ENCODE measurements at regions not wholly inside any gene's neighbourhood (a gene's known extent, or its start where the extent isn't known, plus 50 kb on each side); places are given as distances from the start of the nearest gene placed in this dataset.

- no peak for DNase-seq
- in situ Hi-C loops (cut with MboI; ENCODE audit: low pct_unique_long_range_greater_than_20kb, low sequenced_read_pairs) = no loop called here
Observed at GRCh38 chr17:14866266-14866665, 398.9 kb downstream of the PMP22 start.

GRCh38 chr17:14864127-14864526 lies 401.0 kb downstream of the PMP22 start:
- in situ Hi-C loops (cut with MboI; ENCODE audit: low pct_unique_long_range_greater_than_20kb, low sequenced_read_pairs) = no loop called here
- DNase-seq = no peak

- no peak for DNase-seq
- in situ Hi-C loops (cut with MboI; ENCODE audit: low pct_unique_long_range_greater_than_20kb, low sequenced_read_pairs) = no loop called here
Observed at GRCh38 chr17:14859542-14859941, 405.6 kb downstream of the PMP22 start.

DNA sequence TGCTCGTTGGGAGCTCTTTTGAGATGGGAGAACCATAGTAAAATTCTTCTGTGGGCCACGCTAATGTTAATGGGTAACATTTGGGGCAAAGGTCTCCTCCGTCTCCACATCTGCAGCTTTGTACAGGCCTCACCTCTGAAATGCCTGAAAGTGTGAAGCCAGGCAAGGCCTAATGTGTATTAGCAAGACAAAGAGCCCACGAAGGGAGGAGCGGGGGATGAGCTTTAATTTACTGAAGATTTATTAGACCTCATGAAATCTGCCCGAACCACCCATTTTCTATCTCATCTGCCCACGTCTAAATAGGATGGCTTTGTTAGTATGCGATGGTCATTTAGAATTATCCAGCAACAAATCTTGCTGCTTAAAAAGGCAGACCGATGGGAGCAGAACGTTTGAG lies 408.9 kb downstream of the PMP22 start:
- DNase-seq = no peak
- in situ Hi-C loops (cut with MboI; ENCODE audit: low pct_unique_long_range_greater_than_20kb, low sequenced_read_pairs) = no loop called here

DNA sequence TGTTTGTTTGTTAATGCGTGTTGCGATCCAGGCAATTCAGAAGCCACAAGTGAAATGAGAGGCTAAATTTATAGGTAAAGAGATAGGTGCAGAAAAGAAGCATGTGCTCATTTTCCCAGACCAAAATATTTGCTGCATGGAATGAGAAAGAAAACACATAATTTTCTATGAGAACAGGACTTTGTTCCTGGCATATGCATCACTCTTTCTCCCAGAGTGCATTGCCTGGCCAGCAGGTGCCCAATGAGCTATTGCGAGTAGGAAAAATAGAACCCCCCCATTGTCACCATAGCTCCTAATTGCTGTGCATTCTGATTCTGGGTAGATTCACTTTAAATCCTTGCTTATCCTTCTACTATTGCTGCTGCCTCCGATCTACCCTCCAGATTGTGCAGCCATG lies 410.4 kb downstream of the PMP22 start:
- in situ Hi-C loops (cut with MboI; ENCODE audit: low pct_unique_long_range_greater_than_20kb, low sequenced_read_pairs) = no loop called here
- no peak for DNase-seq

DNA sequence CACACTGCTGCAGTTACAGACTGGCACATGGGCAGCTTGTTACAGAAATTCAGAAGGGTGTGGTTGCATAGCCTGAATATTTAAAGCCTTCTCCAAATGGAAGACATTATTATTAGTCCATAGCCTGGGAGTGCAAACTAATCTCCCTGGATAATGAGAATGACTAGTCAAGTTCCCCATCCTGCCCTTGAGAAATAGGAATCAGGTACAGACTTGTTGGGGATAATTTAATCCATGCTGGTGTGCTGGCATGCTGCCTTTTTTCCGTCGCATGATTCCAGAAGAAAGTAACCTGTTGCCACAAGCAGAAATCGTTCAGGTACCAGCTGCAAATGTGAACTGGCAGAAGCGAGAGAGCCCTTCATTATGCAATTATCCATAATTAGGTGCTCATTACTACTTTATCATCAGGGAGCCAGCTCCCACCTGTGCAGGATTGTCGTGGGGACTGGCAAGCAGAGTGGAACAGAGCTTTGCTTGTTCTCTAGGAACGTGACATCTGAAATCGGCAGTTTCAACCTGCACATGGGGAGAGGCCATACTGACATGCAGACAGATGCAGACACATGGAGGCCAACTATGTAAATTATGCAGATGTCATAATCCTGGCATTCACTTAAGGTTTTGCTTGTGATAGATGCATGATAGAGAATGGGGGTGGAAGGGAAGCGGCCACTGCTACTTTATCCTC lies 419.4 kb downstream of the PMP22 start:
- in situ Hi-C loops (cut with MboI; ENCODE audit: low pct_unique_long_range_greater_than_20kb, low sequenced_read_pairs) = no loop called here
- no peak for DNase-seq

- DNase-seq = no peak
- in situ Hi-C loops (cut with MboI; ENCODE audit: low pct_unique_long_range_greater_than_20kb, low sequenced_read_pairs) = no loop called here
Observed at GRCh38 chr17:14843086-14843795, 421.9 kb downstream of the PMP22 start.

DNA sequence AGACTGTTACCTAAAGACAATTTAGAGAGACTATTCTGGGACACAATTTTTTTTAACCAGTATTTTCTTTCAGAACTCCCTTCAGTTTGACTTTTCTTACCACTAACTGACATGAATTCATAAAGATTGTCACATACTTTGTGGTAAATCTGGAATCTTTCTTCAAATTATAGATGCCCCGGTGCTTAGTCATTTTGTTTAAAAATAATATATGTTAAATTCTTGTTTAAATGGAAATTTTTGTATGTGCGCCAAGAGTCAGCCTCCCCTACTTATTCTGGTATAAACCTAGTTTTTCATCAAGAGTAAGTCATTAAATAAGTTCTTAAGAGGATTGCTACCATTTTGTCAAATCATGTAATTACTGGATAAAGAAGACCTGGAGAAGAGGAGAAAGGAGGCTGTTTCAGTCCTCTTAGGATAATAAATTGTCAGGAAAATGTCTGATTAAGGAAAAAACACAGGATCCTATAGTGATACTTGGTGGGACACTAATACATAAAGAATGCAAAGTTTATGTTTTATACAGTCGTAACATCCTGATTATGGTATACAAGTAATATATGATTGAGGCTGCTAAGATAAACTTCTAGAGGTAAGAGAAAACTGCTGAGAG lies 424.4 kb downstream of the PMP22 start:
- no peak for DNase-seq
- in situ Hi-C loops (cut with MboI; ENCODE audit: low pct_unique_long_range_greater_than_20kb, low sequenced_read_pairs) = no loop called here

DNA sequence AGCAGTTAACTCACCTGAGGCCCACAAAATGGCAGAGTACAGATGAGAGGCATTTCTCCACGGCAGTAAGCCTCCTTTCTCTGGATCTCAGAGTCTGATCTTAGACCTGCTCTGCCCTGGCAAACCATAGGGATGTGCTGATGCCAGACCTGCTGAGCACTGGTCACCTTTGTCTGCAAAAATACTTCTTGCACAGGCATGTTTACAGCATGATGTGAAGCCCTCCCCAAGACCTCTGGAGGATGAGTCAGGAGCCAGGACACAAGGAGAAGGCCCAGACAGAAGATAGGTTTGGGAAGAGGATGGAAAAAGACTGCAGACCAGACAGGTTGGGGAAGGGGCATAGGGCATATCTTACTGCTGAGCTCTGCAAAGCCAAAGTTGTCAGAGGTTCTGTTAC lies 426.6 kb downstream of the PMP22 start:
- no peak for DNase-seq
- in situ Hi-C loops (cut with MboI; ENCODE audit: low pct_unique_long_range_greater_than_20kb, low sequenced_read_pairs) = no loop called here

DNA sequence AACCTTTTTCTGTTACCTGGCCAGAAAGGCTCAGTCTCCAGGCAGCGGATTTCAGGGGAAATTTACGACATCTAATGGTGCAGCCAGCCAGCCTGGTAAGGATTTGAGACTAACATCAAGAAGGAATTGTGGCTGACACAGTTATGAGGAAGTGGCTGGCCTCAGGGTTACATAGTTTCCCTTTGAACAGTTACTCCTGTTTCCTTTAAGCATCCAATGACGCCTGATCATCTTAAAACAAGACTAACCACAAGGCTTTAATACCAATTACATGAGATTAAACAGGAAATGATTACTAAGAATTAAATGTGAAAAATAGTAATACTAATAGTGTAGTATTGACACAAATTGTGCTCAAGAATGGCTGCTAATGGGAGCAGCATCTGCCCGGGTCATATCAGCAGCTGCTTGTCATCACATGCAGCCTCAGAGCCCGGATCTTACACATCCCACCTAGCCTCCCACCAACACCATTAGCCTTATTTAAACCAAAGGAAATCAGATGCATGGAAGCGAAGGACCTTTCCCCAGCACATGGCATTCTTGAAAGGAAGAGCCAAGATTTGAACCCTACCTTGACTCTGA lies 431.8 kb downstream of the PMP22 start:
- DNase-seq = peak; percentile 57
- in situ Hi-C loops (cut with MboI; ENCODE audit: low pct_unique_long_range_greater_than_20kb, low sequenced_read_pairs) = no loop called here

GRCh38 chr17:14831491-14831890 lies 433.6 kb downstream of the PMP22 start:
- in situ Hi-C loops (cut with MboI; ENCODE audit: low pct_unique_long_range_greater_than_20kb, low sequenced_read_pairs) = no loop called here
- DNase-seq = no peak

DNA sequence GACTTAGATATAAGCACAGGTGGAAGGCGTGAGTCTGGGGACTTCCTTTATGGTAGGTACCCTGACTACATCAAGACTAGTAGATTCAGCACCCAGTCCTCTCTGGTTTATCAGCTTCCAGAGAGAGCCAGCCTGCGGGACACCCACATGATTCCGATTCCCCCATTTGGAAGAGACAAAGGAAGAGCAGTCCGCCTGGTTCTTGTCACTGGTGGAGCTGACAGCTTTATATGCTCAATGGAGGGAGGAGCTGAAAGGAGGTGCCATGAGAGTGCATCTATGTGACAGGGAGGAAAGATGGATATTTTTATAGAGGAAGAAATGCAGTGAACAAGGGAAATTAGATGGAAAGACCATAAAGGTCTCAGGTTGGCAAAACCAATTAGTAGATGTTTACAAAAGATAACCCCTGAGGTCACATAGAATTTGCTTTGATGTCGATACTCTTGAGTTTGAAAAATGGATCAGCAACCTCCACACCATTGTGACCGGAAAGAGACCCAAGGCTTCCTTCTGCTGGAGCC lies 437.7 kb downstream of the PMP22 start:
- DNase-seq = no peak
- in situ Hi-C loops (cut with MboI; ENCODE audit: low pct_unique_long_range_greater_than_20kb, low sequenced_read_pairs) = no loop called here

DNA sequence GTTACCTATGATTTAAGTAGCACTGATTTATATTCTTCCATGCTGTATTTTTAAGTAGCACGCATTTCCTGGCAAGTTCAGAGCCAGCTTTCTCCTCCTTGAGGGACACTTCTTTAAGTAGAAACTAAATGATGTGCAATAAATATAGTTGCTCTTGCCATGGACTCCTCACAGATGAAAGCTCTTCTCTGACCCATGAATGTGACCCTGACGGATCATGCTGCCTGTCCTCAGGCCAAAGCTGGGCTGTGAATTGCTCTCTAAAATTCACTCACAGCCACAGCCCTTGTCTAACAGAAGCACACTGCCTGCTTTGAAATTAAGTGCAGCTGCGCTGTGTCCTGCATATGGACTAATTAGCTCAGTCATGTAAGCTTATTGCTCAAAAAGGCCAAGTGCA lies 438.8 kb downstream of the PMP22 start:
- in situ Hi-C loops (cut with MboI; ENCODE audit: low pct_unique_long_range_greater_than_20kb, low sequenced_read_pairs) = no loop called here
- DNase-seq = no peak

DNA sequence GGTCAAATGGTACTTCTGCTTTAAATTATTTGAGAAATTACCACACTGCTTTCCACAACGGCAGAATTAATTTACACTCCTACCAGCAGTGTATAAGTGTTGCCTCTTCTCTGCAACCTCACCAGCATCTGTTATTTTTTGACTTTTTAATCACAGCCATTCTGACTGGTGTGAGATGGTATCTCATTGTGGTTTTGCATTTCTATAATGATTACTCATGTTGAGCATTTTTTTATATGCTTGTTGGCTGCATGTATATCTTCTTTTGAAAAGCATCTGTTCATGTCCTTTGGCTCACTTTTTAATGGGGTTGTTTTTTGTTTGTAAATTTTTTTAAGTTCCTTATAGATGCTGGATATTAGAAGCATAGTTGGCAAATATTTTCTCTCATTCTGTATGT lies 446.7 kb downstream of the PMP22 start:
- in situ Hi-C loops (cut with MboI; ENCODE audit: low pct_unique_long_range_greater_than_20kb, low sequenced_read_pairs) = no loop called here
- no peak for DNase-seq

DNA sequence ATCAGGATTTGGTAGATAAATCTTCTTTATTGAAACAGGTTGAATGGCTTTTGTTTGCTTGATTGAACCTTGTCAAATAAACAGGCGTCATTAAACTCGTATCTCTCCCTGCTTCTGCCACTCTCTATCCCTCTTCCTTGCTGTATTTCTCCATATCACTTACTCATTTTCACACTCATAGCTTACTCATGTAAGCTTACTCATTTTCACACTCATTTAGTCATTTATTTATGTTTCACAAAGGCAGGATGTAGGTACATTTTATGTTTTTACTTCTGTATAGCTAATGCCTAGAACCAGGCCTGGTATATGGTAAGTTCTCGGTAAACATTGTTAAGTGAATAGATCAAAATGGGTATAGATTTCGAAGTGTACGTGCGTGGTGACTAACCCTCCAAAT lies 450.0 kb downstream of the PMP22 start:
- in situ Hi-C loops (cut with MboI; ENCODE audit: low pct_unique_long_range_greater_than_20kb, low sequenced_read_pairs) = no loop called here
- no peak for DNase-seq

DNA sequence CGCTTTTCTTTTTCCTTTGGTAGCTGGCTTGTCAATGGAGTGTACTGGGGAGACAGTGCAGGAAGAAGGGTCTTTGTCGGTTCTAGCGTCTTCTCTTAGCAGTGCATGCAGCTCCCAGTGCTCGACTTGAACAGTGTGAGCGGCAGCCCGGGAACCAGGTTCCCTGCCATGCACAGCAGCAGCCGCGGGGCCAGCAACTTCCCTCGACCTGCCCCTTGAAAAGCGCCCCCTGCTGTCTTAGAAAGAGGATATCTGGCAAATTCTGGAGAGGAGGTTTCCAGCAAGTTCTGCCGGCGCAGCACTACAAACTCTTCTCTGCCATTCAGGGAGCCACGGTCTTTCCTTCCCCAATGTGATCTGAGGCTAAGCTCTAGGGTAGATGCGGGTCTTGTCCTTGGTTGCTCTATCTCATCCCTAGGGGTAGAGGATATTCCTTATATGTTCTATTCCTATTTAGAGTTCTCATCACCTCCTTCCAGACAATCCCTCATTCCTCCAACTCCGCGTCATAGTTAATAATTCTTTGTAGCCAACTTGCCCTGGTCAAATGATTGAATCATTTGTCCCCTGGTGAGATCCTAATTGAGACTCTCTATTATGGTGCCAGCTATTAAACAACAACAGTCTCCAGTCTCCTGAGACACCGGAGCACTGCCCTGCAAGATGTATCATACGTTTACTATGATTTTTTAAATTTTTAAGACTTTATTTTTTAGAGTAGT lies 451.3 kb downstream of the PMP22 start:
- in situ Hi-C loops (cut with MboI; ENCODE audit: low pct_unique_long_range_greater_than_20kb, low sequenced_read_pairs) = no loop called here
- DNase-seq = peak; percentile 65

GRCh38 chr17:14808425-14808824 lies 456.7 kb downstream of the PMP22 start:
- in situ Hi-C loops (cut with MboI; ENCODE audit: low pct_unique_long_range_greater_than_20kb, low sequenced_read_pairs) = no loop called here
- no peak for DNase-seq

GRCh38 chr17:14805348-14805747 lies 459.8 kb downstream of the PMP22 start:
- DNase-seq = no peak
- in situ Hi-C loops (cut with MboI; ENCODE audit: low pct_unique_long_range_greater_than_20kb, low sequenced_read_pairs) = no loop called here

DNA sequence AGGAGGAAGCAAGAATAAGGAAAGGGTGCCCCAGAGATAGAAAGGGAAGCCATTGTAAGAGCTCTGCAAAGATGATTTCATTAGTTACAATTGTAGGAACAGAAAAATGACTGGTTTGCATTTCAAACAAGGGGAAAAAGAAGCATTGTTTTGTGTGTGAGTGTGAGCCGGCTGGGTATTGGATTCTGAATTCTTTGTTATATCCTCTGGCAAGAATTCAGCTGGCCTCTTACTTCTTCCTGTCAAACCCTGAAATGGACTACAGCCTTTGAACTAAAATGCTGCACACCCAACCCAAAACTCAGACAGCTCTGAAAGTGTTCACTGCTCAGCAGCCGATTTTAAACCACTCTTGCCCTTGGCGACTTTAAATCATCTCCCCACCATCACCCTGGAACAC lies 461.3 kb downstream of the PMP22 start:
- in situ Hi-C loops (cut with MboI; ENCODE audit: low pct_unique_long_range_greater_than_20kb, low sequenced_read_pairs) = no loop called here
- DNase-seq = no peak

All from KBM-7 (cell line).